SH-SY5Y (cell line): ENCODE measurements at regions not wholly inside any gene's neighbourhood (a gene's known extent, or its start where the extent isn't known, plus 50 kb on each side); places are given as distances from the start of the nearest gene placed in this dataset.

Experiments
- GATA2 ChIP-seq: IDR thresholded peaks from 2 replicates; pipeline ENCODE4 v1.6.1; 2011; ENCODE audit warnings: mild to moderate bottlenecking, low read depth, low read length
- GATA3 ChIP-seq: IDR thresholded peaks from 2 replicates; pipeline ENCODE4 v1.6.1; 2011; ENCODE audit warnings: low read depth, mild to moderate bottlenecking, low read length, moderate library complexity

DNA sequence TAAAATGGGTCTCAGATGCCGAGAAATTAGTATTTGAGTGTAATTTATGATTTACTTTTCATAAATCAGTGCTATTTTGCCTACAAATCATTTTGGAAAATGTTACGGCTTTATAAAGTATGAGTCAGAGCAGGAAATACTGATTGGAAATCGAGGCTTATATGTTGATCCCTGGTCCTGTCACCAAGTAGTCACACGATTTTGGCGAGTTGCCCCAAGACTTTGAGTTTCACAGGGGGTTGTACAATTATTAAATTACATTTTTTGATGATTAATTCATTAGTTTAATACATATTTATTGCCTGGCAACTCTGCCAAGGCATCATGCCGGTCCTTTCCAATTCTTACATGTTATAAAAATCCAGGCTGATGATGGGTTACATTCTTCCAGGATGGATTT lies 443.9 kb upstream of the KLF4 start:
- no peak for TF ChIP-seq GATA2
- no peak for TF ChIP-seq GATA3

DNA sequence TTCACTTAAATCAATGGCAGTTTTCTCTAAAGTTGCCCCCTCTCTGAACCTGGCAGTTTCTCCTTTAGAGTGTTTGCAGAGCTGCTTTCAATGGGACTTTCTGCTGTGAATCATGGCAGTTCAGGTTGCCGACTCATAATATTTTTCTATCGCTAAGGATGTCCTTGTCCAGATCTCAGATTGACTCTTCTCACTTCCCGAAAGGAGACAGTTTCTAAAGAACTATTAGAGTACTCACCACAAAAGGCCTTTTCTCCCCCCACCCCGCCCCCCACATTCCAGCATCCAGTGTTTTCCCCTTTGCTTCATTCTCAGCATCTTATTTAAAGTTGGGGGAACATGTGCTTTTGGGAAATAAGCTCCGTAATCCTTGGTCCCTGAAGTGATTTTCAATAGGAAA lies 443.5 kb upstream of the KLF4 start:
- no peak for TF ChIP-seq GATA3
- TF ChIP-seq GATA2, result no peak

DNA sequence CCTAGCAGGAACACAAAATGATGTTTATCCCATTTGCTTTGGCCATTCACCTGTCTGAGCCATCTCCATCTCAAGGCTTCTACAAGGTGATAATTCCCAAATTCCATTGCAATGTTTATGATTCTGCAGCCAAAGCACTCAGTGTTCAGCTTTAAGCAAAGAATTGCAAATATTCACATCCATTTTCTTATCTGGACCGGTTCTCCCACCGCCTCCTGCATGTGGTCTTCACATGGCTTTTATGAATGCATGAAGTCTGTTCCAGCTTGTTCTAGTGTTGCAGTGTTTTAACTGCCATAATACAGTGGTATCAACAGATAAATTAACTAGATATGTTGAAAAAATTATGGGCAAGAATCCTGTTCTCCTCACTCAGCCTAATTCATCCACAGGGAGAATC lies 443.0 kb upstream of the KLF4 start:
- TF ChIP-seq GATA2, result no peak
- no peak for TF ChIP-seq GATA3

DNA sequence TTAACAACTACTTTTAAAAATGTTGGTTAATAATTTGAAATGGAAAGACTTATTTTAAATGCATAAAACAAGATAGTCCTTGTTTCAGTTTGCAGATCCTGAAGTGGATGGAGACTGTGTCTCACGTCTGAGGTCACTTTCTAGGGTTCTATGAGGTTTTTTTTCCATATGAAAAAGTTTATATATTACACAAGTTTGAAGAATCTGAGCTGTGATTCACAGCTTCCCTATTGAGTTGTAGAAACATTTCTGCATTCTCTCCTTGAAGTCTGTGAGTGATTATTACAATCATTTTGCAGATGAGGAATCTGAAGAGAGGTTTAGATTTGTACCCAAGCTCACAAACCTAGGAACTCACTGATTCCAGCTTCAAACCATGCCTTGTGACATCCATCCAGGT lies 442.5 kb upstream of the KLF4 start:
- TF ChIP-seq GATA2 (no peak), GATA3 (no peak)

DNA sequence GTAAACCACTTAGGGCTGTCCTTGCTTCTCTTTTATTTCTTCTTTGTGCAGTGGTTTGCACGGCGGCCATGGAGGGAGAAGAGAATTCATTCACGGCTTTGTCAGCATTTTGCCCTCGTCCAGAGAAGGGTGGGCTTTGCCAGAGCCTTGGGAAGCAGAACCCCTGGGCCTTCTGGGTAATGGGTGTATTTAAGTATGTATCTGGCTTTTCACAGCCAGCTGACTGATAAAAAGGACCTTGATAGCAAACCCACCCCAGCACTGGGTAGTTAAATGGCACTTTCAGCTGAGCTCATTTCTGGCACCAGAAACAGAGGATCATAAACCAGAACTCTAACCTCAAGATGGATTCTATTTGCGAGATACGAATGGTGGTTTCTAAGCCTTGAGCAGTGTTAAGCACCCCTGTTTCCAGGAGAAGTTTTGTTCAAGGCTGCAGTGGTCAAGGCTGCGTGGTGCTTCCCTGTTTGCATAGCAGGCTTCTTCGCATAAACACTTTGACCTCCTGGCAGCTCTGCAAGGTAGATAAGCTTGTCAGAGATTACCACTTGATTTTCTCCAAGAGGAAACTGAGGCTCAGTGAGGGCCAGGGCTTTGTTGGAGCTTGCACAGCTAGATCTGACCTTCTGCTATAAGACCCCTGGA lies 441.6 kb upstream of the KLF4 start:
- TF ChIP-seq GATA2 (no peak), GATA3 (no peak)

DNA sequence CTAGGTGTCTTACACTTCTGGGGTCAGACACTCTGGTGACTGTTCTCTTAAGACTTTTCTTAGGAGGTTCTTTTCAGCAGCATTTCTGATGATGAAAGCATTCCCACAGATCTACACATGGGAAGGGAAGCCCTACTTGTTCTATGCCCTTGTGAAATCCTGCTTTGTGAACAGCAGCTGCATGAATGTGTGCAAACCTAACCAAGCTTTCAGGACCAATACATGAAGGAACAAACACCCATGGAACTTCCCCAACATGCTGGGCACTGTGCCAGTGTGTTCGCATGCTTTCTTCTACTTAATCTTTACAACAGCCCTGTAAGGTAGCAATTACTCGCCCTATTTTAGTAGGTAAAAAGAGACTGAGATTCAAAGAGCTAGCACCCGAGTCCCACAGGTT lies 439.9 kb upstream of the KLF4 start:
- no peak for TF ChIP-seq GATA3
- TF ChIP-seq GATA2, result no peak

DNA sequence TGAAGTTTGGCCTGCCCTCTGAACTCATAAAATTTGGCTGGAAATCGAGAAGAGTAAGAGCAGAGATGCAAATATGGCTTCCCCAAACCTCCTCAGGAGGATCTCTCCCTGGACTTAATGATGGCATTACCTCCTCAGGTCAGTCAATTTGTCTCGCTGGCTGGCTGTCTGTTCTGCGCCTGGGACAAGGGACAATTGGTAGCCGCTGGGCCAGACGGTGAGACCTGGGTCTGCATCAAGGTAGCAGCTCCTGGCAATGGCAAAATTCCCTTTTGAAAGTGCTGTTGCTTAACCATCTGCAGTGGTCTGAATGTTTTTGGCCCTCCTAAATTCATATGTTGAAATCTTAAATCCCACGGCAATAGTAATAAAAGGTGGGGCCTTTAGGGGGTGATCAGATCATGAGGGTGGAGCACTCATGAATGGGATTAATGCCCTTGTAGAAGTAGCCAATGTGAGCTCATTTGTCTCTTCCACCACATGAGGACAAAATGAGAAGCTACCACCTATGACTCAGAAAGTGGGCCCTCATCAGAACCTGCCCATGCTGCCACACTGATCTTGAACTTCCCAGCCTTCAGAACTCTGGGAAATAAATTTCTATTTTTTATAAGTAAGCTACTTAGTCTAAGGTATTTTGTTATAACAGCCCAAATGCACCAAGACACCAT lies 439.3 kb upstream of the KLF4 start:
- no peak for TF ChIP-seq GATA2
- no peak for TF ChIP-seq GATA3

DNA sequence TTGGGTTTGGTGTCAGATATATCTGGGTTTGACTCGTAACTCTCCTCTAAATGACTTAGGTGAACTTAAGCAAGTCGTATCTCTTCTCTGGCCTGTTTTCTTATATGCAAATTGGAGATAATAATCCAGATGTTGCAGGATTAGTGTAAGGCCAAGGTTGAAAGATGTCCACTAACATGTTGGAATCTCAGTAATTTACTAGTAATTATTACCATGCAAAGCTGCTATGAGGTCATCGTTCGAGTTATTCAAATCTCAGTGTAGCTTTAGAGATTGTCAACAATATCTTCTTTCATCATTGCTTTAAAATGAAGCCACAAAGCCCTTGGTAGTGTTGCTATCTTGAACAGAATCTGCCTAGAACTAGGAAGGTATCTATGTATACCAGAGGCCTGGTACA lies 437.7 kb upstream of the KLF4 start:
- TF ChIP-seq GATA2 (no peak), GATA3 (no peak)

DNA sequence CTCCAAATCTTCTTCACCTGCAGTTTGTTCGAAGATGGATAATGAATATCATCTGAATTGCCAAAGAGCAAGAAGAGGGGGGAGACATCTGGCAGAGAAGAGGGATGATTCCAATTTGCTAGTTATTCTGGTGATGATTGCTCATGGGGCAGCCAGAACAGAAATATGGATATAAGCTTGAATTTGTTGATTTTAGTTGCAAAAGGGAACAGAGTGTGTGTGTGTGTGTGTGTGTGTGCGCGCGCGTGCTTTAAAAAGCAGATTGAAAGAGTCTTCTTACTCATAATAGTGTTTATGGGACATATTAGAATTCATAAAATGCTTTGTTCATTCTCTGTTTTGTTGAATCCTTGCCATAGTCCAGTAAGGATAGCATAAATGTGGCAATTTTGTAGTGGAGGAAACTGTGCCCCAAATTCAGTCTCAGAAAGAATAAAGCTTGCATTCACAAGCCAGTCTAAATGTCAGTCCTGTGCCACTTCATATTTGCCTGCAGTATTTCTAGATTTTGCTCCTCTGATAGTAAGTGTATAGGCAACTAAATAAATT lies 436.3 kb upstream of the KLF4 start:
- no peak for TF ChIP-seq GATA2
- TF ChIP-seq GATA3, result no peak

DNA sequence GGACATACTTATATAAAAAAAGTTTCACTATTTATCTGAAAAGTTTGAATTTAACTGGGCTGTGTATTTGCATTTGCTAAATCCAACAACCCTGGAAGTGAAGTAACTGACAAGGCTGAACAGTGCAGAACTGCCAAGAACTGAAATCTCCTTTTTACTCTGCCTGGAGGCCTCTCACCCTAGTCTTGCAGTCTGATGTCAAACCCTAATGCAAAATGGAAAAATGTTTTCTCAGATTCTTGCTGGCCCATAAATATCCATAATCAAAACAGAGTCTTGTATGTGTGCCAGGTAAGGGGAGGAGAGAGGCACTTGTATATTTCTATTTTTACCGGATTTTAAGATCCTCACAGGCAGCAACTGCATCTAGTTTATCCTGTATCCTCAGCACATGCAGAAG lies 432.7 kb upstream of the KLF4 start:
- TF ChIP-seq GATA2 (no peak), GATA3 (no peak)

DNA sequence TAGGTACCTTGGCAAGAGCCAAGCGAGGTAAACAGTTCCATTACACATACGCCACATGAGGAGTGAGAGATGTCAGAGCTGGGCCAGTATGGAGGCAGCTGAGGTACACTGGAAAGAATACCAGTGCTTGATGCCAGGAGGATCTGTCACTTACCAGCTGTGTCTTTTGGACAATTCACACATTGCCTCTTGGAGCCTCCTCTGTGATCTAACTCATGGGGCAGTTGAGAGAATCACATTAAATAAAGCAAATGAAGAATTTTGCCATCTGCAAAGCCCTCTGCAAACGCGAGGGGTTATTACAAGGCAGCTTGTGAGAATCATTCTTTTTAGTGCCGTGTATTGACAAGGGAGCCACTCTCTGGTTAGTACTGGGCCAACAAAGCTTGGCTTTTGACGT lies 429.7 kb upstream of the KLF4 start:
- TF ChIP-seq GATA3 (no peak), GATA2 (no peak)

DNA sequence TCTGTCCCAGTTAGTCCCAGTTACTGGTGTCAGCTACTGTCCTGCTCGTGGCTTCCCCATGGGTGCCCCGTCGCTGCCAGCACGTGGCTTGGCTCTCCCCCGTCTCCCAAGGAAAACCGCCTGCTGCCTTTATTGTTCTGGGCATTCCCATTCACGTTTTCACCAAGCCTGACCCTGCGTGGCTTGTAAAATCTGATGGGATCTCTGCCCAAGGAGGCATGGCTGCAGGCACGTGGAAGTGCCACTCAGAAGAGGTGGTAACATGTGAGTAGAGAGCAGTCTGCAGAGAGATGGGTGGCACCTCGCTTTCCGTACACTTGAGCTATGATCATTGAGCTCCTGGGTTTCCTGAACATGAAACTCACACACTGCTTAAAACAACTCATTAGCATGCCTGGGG lies 429.2 kb upstream of the KLF4 start:
- TF ChIP-seq GATA2 (no peak), GATA3 (no peak)

DNA sequence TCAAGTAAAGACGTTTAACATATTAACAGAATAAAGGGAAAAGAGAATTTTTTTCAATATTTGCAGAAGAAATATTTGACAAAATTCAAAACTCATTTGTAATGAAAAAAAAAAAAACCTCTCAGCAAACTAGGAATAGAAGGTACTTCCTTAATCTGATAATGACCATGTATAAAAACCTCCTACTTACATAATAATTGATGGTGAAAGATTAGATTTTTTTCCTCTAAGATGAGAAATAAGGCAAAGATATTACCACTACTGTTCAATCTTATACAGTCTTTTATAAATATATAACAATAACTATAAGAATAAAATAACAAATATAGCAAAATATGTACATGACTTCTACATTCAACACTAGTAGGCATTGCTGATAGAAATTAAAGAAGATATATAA lies 424.6 kb upstream of the KLF4 start:
- no peak for TF ChIP-seq GATA3
- no peak for TF ChIP-seq GATA2

DNA sequence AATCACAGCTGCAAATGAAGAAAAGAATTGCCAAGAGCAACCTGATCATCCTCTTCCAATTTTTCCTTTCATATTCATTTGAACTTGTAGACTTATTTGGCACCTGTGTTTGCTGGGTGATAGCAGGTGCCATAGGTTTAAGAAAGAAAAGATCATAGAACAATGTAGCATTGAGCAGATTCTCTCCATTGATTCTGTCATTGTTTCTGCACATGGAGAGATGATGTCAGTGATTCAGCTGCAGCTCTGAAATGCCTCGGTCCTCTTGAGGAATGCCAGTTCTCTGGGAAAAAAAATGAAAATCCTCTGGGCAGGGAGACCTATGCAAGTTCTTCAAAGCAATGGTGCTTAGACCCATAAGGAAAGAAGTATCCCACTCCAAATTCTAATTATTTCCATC lies 418.1 kb upstream of the KLF4 start:
- TF ChIP-seq GATA3 (no peak), GATA2 (no peak)

DNA sequence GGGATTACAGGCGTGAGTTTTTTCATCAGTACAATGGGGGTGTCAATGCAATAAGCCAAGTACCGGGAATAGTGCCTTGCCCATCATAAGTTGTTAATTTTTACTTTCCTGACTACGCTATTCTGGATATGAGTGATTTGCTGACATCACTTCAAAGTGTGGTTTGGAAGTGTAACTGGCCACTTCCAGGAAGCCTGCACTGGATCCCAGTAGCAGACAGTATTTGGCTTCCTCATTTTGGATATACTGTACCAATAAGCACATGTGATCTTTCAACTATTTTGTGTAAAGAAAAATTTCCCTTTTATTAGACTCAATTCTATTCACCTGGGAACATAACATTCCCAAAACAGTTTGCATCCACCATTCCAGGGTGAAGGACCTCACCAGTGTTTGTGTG lies 417.7 kb upstream of the KLF4 start:
- TF ChIP-seq GATA3 (no peak), GATA2 (no peak)
